Umbilical cord (tissue), 1 donor: ENCODE measurements at regions not wholly inside any gene's neighbourhood (a gene's known extent, or its start where the extent isn't known, plus 50 kb on each side); places are given as distances from the start of the nearest gene placed in this dataset.

Experiments used
- DNase-seq: peaks from one replicate; pipeline ENCODE4 v3.0.0-alpha.2; 2015; ENCODE audit warnings: low spot score

DNA sequence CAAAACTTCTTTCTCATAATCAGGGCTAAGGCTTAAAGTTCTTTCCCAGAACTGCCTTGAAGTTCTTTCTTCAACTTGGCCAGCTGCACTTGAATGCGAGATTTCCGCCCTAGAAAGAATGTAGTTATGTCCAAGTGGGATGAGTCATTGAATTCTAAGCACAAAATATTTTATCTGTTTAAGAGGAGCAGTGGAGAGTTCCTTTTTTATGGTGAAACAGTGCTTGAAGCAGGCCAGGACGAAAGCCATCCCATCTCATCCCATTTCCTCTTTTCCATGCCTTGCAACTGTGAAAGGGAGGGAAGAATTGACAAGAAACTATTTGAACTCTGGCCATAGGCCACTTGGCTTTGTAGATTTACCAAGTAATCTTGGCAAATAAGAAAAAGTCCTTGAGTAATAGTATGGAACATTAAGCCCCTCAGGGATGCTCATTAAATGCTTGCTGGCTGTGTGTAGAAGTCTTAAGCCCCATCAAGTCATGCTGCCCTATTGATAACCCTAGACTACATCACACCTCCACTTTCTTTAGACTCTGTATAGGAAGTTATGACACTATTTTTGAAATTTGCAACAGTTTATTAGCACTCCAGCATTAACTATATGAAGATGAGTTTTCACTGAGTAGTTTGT is 174.5 kb downstream of the KCTD12 start:
- DNase-seq: peak; percentile 99

DNA sequence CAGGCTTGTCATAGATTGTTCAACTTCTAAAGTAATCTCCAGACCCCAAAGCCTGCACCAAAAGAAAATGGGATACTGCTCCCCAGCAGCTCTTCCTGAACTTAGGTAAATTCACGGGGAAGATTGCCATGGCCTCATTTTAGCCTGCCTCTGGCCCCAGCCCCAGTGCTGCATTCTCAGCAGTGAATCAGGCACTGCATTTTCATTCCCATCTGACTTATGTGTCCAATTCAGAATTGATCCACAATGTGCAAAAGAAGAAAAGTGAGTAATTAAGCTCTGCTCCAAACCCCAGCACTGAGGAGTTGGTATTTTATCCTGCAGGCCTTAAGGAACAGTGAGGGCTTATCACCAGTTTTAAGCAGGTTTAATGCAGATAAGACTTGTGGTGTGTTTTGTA is 176.4 kb downstream of the KCTD12 start:
- DNase-seq: no peak

DNA sequence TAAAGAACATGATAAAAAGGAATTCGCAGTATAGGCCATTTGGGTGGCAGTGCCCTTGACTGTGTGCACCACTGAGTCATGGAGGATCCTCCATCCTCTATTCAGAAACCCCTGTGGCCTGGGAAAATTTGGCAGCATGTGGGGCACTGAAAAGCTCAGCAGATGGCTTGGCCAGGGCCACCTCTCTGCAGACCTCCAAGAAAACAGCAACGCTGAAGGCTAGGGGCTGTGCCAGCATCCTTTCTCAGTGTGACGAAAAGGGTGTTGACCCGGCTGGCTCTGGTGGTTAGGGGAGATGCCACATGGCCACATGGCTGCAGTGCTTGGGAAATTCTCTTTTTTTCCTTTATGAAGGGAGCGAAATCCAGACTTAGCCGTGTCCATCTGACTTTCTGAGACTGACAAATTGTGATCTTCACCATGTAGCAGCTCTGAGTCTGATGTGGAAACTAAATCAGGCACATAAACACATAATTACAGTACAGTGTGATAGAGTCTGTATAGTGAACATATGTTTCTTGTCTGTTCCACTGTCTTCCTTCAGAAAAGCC is 178.0 kb downstream of the KCTD12 start:
- DNase-seq: peak; percentile 61

DNA sequence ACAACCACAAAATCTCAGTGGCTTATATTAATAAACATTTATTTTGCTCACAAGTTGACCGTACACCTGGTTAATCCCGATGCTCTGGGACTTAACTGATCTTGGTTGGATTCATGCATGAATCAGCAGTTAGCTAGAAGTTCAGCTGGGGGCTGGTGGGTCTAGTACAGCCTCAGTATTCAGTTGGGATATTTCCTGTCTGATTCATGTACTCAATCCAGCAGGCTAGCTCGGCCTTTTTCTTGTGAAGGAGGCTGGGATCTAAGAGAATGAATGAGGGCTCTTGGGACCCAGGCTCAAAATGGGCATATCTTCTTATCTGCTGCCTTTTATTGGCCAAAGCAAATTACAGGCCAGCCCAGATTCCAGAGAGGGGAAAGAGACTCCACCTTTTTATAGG is 178.8 kb downstream of the KCTD12 start:
- DNase-seq: no peak

DNA sequence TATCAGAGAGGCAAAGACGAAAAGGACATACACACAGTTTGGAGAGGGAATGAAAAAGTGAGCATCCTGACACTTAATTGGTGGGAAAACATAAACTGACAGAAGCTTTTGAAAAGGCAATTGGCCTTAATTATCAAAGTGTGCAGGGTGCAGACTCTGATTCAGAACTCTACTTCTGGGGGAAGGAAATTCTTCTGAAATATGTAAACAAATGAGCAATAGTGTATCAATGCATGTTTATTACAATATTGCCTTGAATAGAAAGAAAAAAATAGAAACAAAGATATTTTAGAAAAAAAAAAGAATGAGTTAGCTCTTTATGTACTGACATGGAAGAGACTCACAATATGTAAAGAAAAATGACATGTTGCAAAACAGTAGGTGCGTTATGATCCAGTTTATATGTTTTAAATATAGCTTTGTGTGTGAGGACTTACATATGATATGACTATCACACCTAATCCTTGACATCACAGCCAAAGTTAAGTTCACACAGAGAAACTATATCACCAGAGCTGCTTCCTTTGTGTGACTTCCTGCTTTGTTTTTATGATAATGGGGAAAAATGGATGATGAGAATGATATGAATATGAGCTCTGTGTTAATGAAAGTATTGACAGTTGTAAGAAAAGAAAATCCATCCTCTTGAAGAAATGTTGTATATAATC is 182.4 kb downstream of the KCTD12 start:
- no peak for DNase-seq

DNA sequence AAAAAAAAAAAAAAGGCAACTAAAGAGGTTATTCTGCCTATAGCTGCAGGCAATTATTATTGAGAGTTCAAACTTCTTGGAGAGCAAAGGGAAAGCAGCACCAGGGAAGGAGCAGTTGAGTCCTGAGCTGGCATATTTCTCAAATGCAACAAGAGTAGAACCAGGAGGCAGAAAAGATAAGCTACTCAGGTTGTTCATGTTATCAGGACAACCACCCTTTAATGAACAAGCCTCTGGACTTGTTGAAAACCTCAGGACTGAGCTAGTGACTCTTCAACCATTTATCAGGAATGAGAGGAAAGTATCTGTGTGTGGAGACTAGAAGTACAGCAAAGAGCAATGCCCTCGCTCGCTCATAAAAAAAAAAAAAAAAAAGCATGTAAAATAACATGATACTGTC is 183.0 kb downstream of the KCTD12 start:
- no peak for DNase-seq

DNA sequence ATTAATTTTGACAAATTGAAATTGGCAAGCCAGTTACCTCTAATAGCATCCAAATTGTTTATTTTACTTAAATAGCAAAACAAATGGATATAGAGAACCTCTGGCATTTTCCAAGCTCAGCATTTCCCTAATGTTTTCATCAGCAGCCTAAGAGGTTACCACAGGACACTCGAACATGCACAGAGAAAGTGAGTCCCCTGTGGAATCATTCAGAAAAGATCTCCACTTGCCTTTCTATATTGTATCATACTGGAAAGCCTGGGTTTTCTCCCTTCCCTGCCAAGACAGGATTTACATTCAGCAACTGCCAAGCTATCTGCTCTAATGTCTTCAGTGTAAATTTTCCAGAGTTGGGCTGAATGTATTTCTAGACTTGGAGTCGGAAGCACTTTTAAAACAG is 188.9 kb downstream of the KCTD12 start:
- no peak for DNase-seq

DNA sequence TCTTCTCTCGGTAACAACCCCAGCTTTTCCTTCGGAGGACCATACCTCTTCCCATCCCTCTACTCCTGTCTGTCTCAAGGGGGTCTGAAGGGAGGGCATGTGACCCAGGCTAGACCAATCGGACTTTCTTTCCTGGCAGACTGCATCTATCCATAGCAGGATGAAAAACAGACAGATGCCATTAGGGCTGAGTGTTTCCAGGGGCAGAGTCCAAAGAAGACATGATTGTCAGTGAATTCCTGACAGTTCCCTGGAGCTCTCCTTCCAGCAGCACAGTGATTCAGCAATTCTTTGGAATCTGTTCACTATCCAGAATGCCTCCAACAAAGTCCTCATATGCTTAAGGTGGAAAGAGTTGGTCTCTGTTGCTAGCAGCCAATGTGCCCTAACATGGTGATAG is 189.8 kb downstream of the KCTD12 start:
- no peak for DNase-seq

DNA sequence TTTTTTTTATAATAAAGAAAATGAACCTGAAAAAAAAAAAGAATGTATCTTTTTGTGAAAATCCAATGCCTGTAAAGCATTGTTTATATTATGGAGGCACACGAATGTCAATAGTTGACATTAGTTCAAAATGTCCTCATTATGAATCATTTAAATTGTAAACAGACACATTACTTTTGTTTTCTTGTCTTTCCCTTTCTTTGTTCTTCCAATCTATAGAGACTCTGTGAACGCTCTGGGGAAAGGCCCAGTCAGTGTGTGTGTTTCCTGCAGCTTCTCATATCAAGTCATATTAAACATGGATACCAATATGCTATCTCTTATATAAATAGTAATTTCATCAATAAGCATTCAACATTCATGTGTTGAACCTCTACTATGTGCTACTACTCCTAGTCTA is 193.1 kb downstream of the KCTD12 start:
- no peak for DNase-seq

DNA sequence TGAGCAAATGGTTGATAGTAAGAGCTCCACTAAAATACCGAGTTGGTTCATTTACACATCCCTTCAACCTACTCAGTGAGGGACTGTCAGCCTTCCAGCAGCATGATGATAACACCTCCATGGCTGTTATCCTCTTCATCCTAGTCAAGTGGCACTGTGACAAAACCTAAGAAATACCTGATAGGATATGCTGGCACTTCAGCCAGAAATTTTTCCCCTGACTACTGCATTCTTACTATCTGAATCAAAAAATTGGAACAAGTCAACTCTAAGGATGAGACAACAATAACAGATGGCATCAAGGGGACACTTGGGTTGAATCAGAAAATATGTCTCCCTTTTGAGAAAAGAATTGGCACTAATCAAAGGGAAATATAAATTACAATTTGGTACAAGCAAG is 193.9 kb downstream of the KCTD12 start:
- no peak for DNase-seq

DNA sequence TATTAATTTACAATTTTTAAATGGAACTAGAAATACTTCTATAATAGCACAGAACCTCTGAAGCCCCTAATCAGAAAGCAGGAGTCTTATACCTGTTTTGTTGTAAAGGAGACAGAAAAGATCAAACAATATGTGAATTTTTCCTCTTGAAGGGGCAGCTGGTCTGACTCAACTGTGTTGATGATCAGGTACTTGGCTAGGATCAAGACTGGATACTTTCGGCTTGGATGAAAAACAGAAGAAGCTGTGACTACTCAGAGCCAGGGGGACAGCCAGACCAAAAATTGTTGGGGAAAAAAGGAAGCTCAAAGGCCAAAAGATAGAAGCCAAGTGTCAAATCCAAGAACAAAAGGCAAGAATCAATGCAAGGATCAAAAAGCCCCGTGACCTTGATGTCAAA is 195.6 kb downstream of the KCTD12 start:
- DNase-seq: no peak

DNA sequence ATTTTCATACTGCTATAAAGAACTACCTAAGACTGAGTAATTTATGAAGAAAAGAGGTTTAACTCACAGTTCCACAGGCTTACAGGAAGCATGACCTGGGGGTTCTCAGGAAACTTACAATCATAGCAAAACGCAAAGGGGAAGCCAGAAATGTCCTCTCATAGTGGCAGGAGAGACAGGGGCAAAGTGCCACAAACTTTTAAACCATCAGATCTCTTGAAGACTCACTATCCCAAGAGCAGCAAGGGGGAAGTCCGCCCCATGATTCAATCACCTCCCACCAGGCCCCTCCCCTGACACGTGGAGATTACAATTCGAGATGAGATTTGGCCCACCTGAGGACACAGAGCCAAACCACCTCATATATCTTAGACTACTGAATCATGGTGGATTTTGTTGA is 198.7 kb downstream of the KCTD12 start:
- no peak for DNase-seq

DNA sequence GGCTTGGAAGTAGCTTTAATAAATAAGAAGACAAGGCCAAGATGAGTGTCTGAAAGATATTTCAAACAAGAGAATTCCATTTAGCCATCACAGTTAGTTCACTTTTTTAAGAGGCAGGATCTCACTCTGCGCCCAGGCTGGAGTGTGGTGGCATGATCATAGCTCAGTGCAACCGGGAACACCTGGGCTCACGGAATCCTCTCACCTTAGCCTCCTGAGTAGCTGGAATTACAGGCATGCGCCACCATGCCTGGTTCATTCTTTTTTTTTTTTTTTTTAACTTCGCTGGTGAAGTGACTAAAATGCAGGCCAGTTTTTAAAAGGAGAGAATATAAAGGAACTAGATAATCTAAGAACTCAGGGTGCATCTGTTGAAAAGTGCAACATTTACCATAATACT is 200.3 kb downstream of the KCTD12 start:
- no peak for DNase-seq

DNA sequence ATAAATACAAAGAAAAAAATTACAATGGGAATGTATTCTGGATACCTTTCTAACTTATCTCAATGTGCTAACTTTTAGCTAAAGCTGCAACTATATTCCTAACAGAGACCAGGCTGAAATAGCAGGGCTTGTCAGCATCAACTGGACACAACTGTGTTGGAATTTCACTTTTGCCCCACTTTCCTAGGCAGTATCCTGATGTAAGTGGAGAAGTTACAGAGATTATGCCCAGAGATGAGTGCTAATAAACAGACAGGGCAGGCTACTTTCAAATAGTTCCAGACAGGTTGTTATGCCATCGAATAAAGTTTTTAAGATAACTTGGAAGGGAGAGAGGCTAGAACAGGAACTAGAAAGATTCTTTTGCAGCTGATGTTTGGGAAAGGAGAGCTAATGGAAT is 201.9 kb downstream of the KCTD12 start:
- peak; percentile 50 for DNase-seq

DNA sequence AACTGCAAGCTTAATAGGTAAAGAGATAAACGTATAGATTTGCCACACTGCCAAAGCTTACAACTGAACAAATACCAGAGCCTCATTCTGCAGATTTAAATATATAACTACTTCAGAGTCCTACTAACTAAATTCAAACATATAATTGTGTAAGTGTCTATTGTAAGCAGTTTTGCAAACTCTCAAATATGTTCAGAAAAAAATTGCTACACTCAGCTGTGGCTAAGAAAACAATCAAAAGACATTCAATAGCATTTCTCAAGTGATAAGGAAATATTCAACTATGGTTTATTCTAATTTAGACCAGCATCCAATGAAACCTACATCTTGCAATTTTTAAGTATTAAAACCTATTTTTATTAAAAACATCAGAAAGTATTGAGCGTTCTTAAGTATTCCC is 202.4 kb downstream of the KCTD12 start:
- DNase-seq: no peak

DNA sequence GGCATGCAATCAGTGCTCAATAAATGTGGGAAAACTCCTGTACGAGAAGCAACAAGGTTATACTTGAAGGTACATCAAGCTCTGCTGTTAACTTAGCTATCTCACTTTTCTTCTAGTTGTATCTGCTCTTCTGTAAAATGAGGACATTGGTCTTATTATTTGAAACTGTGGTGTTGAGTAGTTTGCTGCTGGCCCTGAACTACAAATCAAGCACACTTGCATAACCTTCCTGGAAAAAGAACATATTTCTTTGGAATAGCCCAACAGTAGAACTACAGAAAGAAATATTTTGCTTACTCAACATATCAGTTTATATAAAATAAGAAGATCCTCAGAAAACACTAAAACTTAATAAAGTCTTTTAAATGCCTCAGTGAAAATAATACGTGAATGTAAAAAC is 203.0 kb downstream of the KCTD12 start:
- DNase-seq: no peak

DNA sequence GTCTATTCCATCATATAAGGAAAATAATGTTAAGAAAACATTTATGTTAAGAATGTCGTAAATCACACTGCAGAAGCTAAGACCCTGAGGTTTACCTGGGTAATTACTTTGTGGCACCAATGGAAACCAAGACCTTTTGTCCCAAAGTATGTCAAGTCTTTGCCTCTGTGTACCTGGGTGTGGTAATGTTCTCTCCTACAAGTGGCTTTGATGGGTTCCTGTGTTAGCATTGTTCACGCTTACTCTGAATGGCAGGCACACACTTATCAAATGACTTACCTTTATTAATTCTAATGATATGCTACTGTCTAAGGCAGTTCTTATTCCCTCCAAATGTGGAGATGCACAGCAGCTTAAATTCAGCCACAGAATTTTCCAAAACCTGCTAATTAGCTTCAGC is 206.1 kb downstream of the KCTD12 start:
- DNase-seq: no peak

DNA sequence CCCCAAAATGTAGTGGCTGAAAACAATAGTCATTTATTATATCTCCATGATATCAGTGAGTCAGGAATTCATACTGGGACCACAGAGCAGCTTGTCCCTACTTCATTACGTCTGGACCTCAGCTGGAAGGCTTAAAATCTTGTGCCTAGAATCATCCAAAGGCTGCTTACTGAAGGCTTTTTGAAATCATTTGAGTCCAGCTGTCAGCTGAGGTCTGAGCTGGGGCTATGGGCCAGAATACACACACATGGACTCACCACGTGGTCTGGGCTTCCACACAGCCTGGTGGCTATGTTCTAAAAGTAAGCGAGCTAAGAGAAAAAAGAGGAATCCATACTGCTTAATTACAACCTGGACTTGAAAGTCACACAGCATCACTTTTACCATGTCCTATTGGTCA is 209.2 kb downstream of the KCTD12 start:
- DNase-seq: peak; percentile 26

DNA sequence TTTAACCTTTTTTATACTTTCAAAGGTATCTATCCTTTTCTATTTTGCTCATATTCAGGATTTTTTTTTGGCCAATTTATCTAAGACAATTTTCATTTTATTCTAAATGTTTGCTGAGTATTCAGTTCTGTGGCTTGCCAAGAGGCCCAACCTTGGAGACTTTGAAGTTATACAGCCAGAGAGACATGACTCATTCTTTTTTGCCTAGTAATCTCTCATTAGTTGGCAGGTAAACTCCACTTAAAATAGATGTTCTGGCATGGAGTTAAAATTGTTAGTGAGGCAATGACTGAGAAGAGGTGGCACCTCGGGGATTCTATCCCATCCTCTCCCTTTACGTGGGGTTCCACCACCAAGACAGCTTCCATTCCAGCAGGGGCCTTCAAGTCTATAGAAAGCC is 213.8 kb downstream of the KCTD12 start:
- peak; percentile 38 for DNase-seq

DNA sequence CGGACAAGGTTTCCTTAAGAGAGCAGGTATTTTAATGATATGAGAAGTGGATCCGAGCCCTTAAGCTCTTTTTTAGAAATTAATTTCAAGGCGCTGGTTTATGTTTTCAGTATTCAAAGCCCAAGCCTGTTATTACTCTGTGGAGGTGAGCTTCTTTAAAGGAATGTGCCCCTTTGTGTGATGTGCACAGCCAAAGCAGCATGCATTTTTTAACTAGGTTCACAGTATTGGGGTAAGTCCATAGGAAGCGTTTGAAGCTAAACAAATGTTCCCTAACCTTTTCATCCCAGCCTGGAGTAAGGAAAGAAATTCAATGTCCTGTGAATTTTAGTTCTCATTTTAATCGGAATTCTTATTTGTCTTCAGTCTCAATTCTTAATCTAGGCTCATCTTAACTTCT is 217.5 kb downstream of the KCTD12 start:
- no peak for DNase-seq

DNA sequence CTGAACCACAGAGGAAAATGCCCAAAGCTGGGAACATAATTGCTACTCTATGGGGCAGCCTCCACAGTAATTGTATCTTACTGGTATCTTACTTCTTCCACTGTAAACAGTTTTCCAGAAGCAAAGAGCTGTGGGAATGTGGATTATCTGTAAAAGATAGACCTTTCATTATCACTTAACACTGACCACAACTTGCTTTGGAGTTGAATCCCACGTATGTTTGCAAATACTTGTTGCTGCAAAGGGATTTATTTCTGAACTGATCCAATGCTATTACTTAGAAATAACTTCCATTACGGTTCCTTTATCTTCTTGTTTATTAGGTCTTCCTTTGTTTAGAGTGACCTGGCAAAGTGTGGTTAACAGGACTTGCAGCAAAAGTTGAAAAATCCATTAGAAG is 218.1 kb downstream of the KCTD12 start:
- no peak for DNase-seq

DNA sequence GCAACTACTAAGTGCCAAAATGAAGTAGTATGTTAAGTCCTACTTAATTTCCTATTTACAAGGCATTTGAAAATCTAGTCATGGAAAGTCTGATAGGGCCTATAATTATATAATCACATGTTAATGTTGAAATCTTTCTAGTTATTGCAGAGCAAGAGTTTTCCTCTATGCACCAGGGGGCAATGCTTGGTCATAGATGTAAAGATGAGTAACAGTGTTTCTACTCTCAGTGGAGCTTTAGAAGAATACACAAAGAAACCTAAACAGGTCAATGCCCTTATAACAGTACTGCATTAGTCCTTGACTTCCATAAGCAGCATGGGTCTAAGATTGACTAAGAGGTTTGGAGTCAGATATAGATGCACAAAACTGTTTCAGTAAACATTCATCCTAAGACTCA is 218.7 kb downstream of the KCTD12 start:
- peak; percentile 59 for DNase-seq

DNA sequence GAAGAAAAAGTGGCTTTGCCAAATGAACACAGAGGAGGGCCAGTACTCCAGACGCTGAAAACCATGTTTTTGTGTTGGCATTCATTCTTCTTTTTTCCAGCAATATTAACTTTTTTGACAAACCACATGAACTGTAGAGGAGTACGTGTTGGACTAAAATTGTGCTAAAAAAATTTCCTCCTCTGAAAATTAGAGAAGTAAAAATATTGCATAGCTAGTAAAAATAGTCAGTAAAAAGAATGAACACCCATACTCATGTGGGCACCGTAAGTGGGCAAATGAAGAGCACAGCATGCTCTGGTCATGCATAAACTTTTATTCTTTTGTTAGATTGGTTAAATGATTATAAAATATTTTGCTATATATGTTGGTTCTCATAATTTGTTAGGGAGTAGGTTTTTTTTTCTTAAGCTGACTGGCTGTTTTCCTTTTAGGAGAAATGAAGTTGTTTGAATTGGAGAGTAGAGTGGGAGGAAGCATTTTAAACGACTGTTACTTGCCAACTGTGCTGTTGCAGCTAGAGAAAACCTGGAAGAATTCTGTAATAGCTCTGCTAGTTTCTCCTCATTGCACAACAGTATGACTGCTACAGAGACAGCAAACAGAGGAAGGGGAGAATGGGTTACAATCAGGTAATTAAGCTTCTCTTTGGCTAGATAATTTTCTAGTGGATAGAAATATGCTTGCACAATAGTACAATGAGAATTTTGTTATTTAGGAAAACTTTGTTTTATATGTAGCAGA is 222.4 kb downstream of the KCTD12 start:
- peak; percentile 42 for DNase-seq
